TTC549 (cell line): ENCODE measurements at regions not wholly inside any gene's neighbourhood (a gene's known extent, or its start where the extent isn't known, plus 50 kb on each side); places are given as distances from the start of the nearest gene placed in this dataset.
"Not testable (repeated sequence)": the region's sequence is repeated elsewhere in the genome, so short reads cannot be mapped to it uniquely, and the experiment has no call there.

Experiments used
- FAIRE-seq: peaks from 2 replicates; lab custom pipeline; 2012; peaks lifted over from hg19 to GRCh38; lab: Jason Lieb, UNC

DNA sequence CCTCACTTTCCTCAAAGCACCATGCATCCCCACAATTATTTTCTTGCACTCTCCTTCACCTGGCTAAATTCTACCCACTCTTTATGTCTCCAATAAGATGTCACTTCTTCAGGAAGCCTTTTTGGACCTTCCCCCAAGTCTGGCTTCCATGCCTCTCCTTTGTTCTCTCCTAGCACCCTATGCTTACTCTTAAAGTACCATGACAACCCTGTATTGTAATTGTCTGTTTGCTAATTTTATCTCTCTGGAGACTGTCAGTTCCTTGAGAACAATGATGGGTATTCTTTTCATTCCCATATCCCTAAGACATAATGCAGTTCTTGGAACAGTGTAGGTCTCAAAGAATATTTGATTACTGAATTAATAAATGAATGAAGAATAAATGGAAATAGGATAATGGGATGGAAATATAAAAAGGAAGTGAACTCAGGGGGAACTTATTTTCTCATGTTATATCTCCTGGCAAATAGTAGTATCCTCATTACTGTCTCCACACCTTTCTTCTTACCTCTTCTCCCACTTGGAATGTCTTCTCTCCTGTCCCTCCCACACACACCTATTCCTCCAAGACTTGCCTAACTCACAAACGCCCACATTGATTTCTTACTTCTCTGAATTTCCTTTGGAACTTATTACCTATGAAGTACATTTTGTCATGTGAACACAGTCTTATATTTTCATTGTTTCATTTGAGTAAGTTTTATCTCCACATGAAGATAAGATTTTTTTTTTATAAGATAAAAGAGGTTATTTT is 499.1 kb downstream of the NFIB start:
- FAIRE-seq, result no peak

DNA sequence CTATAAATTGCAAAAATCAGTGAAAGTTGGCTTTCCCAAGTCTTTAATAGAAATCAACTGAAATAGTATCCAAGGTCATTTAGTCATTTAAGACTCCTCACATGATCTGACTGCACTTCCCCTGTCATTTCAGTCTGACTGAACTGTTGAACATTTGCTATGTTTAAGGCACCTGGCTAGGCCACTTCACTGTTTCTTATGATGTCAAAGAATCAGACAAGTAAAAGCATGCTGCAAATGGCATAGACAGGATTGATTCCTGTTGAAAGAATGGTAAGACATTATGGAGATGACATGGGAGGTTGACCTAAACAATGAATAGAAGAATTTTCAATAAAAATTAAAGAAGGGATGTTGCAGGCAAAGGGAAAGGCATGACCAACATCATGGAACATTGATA is 502.1 kb downstream of the NFIB start:
- no peak for FAIRE-seq

DNA sequence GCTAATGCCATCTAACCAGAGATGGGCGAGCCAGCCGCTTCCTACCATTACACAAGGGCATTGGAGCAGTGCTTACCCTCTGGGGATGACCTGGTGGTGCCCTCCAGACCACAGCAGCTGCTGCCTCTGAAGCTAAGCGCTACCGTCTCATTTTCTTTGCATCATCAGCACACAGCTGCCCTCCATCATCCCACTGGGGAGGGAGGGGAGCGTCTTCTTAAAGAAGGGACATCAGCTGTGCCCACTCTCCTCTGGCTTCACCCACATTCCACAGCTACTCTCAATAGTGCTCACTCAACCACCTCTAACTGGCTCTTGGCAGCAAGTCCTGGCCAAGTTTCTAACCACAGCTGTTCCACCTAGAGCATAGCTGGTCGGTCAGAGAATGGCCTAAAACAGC is 503.4 kb downstream of the NFIB start:
- FAIRE-seq, result no peak

DNA sequence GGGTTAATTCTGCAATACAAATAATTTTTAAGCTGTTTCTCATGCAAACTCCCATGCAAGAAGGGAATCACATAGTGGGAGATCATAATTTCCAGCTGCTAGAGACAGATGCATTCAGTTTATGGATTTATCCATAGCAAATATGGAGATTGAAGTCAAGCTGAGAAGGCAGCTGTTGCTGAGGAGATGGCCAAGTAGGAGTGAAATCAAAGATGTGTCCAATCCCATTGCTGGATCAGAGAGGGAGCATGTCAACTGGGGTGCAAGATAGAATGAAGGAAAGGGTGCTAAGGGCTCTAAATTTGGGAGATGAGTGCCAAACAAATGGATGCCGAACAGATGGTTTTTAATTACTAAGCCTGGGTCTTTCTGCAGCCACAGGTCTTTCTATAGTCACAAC is 504.5 kb downstream of the NFIB start:
- FAIRE-seq, result no peak

DNA sequence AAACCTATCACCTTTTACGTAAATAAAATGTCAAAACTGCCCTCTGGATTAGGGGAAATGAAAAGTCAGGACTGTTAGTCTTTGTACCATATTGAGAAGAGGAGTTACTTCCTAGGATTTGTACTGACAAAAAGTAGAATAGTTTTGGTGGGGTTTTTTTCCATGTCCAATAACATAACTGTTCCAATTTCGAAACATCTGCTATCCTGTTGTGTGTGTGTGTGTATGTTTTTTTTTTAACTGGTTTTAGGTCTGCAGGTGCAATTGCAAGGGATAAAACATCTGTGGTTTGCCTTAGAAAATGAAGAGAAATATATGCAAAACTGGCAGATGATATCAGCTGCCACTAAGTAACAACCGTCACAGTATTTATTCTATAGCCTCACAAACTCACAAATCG is 506.8 kb downstream of the NFIB start:
- no peak for FAIRE-seq

DNA sequence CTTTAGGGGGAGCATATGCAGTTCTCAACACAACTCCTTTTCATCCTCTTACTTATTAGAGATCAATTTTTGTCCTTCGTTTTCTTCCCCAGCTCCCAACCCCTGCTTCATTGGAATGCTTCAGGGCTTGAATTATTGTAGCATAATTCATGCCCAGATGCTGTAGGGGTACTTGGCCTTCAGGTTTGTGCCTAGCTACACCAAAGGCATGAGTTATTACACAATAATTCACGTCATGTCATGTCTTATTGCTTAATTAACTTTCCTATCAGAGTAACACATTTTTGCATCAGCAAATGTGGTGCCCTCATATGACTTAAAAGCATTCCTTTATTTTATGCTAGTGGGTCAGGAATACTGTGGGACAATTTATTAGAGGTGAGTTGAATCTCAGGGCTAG is 507.2 kb downstream of the NFIB start:
- no peak for FAIRE-seq

DNA sequence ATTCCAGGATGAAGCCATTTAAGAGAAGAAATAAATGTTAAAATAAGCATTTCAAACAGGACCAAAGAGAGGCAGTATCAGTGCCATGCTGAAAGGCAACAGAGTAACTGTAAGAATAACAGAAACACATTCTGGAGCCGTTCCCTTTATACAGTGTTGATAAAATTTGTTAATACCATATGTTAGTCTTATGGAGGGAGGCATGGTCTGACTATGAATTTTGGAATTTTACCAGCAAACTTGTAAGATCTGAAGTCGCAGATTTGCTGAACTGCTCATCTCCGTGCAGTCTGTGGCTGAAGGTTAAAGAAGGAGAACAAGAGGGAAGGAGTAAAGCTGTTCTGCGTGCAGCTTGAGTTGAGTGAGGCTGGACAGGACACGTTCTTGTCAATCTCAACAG is 508.4 kb downstream of the NFIB start:
- no peak for FAIRE-seq

DNA sequence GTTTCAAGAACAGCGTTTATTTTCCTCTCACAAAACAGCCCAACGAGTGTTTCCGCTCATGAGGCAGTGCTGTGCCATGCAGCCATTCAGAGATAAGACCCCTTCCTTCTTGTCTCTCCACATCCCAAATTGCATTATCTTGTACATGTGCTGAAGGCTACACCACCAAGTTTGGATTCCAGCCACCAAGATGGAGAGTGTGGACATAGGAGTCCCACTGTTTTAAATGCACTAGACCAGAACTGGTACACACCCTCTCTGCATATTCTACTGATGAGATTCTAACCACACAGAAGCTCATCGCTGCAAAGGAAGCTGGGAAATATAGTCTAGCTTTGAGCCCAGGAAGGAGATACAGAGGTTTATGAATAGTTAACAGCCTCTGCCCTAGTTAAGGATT is 509.4 kb downstream of the NFIB start:
- no peak for FAIRE-seq

DNA sequence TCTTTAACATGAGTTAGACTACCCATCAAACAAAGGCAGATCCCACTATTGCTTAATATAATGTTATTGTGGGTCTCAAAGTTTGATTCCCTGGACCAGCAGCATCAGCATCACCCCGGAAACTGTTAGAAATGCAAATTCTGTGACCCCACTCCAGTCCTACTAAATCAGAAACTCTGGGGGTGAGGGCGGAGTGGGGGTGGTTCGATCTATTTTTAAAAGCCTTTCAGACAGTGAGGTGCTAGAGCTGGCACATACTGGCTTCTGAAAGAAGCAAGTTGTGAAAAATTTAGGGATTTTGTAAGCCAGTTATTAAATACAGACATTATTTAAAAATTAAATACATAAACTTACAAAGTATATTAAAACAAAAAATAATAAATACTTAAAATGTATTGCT is 513.2 kb downstream of the NFIB start:
- FAIRE-seq, result no peak

DNA sequence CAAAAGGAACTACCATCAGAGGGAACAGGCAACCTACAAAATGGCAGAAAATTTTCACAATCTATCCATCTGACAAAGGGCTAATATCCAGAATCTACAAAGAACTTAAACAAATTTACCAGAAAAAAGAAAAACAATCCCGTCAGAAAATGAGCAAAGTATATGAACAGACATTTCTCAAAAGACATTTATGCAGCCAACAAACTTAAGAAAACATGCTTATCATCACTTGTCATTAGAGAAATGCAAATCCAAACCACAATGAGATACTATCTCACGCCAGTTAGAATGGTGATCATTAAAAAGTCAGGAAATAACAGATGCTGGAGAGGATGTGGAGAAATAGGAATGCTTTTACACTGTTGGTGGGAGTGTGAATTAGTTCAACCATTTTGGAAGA is 516.2 kb downstream of the NFIB start:
- FAIRE-seq, result not testable (repeated sequence)

DNA sequence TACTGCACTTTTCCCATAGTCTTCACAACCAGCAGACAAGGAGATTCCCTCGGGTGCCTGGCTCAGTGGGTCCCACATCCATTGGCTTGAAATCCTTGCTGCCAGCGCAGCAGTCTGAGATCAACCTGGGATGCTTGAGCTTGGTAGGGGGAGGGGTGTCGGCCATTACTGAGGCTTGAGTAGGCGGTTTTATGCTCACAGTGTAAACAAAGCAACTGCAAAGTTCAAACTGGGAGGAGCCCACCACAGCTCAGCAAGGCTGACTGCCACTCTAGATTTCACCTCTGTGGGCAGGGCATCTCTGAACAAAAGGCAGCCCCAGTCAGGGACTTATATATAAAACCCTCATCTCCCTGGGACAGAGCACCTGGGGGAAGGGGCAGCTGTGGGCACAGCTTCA is 512.3 kb upstream of the MPDZ start:
- FAIRE-seq, result no peak

DNA sequence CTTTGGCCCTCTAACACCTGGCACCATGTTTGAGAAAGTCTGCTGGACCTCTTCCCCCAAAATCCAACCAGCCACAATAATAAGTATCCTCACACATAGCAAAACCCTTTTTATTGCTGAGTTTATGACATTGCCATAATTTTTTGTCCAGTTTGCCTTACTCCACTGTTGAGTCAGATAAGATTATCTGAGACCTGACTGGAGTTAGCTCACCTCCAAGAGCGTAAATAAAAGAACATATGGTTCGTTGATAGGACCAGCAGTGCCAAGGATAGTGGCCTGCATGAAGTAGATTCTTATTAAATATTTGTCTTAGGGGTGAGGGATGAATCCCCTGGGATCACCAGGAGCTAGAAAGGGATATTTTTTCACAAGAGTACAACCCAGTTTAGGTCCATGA is 510.6 kb upstream of the MPDZ start:
- no peak for FAIRE-seq

DNA sequence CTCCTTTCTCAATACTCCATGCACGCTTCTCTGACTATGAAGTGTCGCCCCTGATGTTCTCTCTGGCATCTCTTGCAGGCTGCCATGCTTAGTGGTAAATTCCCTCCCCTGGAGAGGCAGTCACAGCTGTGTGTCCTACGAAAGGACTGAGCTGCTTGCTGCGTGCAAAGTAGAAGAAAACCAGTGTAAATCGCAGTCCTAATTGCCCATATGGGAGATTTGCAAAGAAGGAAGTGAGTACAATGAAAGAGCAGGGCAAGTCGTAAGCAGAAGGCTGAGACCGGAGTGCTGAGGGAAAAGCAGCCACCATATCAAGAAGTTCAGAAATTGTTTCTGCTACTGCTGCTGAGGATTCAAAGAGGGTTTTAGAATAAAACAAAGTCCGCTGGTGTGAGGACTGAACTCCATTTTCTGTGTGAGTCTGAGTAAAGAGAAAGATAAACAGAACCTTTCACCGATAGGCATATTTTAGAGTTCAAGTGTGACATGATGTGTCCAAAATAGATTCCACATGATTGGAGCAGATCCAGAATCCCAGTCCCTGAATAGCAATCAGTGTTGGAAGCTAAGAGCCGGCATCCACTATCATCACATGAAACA is 507.8 kb upstream of the MPDZ start:
- no peak for FAIRE-seq

DNA sequence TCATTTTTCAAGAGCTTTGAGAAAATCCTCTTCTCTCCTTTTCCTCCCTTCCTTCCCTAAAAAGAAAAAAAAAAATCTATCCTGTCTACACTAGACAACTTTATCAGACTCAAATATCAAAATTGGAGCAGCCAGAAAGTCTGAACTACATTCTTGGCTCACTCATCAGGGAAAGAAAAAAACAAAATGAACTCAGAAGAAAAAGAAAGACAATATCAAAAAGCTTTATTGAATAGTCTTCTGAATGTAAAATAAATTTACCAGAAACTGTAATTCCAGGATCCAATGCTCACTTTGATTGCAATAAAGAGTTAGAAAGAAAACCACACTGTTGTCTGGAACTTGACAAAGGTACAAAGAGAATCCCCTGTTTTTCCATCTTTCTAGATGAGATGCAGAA is 507.2 kb upstream of the MPDZ start:
- FAIRE-seq, result no peak

DNA sequence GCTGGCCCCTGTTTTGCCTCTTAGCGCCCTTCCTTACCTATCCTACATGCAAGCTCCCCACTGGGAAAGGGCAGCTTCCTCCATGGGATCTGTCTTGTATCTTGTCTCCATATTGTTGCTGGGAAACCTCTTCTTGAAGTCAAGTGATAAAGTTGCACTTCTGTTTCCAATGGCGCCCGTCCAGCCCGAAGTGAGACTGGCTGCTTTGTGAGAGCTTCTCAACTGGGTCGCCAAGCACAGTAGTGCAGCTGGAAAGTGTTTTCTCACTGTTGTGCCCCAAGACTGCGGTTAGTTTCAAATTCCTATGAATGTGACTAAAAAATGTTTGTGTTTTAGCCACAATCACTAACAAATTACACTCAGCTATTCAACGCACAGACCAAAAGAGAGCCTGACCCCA is 506.6 kb upstream of the MPDZ start:
- FAIRE-seq, result no peak

DNA sequence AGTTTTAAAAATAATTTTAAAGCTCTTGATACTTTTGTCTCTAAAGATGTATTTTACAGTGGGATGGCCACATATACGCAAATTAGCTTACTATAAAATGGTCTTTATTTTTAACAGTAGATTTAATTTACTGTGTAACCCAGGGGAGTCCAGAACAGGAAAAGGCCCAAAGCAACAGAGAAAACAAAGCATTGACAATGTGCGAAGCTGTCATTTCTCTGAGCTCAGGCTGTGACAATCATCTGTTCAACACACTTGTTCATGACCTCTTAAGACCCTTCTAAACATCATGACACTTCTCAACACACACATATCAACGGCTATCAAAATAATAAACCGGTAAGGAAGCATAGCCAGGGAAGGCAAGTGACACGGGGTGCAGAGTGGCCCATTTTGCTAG is 499.6 kb upstream of the MPDZ start:
- FAIRE-seq, result no peak

DNA sequence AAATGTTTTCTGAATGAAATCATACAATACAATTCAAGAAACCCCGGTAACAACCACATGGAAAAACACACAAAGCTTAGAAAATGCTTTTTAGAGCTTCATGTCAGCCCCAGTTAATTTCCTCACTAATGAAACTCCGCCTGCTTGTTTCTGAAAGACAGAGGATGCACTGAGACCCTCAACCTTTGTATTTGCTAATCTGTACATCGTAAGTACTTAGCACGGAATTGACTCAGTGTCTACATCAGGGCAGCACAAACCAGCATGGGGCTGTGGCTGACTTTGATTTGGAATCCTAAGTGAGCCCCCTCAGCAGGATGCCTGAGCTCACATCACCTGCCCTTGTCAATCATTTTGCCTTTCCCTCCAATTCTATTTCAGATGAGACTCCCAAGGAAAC is 499.1 kb upstream of the MPDZ start:
- no peak for FAIRE-seq

DNA sequence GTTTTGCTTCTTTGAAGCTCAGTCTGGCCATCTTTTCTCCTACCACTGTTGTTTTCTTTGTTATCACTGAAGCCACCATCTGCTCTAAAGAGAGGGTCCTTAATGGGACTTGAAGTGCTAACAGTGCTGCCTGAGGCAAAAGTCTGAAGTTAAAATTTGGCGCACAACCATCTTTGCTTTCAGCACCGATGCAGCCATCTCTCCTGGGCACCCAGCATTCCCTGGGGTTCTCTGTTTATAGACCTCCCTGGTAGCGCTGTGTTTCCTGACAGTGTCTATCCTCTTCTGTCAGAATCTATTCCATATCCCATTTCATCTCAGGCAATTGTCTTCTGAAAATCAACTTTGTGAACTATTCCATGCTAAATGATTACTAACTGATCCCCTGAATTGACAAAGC is 491.5 kb upstream of the MPDZ start:
- FAIRE-seq, result no peak

DNA sequence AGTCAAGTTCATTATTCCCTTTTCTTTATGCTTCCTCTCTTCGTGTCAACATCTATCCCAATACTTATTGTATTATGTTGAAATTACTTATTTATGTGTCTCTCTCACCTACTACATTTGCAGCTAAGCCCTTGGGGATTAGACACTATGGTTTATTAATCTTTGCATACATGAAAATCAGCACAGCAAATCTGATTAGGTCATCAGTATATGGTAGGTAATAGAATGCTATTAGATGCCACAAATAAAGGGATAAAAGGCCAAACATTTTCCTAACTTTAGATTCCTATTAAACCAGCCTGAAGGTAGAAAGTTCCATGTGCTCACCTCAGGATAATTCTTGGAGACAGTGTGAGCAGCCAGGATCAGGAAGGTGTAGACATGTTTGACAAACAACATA is 490.1 kb upstream of the MPDZ start:
- FAIRE-seq, result no peak

DNA sequence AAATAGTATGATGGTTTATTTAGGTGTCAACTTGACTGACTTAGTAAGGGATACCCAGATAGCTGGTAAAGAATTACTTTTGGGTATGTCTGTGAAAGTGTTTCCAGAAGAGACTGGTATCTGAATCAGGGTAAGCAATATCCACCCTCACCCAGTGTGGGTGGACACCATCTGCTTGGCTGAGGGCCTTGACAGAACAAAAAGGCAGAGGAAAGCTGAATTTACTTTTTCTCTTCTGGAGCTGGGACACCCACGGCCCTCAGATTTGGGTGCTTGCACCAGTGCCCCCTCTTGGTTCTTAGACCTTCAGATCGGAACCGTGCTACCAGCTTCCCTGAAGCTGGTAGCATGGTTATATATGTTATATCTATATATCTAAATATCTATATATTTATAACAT is 489.5 kb upstream of the MPDZ start:
- no peak for FAIRE-seq

DNA sequence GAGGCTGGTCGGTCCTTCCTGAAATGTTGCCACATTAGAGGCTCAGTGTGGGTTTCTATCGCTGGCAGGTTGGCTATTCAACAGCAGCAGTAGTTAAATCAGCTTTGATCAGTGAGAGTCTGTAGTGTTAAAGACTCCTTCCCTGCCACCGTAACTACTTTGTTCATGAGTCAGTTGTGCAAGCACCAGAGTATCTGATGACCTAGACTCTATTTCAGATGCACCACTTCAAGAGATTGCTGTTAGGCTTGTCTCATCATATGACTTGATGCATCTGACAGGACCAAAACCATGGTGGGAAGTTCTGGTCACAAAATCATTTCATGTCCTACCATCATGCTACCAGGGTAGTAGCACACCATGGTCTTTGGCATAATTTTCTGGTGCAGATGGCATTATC is 482.7 kb upstream of the MPDZ start:
- FAIRE-seq, result no peak

DNA sequence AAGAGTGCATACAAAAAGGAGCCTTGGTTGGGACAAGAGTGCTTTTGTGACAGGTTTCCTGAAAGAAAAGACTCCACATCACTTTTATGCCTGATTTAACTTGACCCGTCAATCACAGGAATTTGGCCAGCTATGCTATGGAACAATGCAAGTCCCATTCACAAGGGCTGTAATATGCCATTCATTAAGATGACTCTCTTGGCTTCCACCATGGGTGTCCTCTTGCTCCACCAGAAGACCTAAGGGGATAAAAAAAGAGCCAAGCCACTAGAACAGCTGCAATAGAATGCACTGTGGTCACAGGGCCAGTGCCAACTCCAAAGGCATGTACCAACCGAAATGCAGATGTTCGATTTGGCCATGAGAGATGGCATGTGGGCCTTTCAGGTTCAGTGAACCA is 480.1 kb upstream of the MPDZ start:
- FAIRE-seq, result no peak

DNA sequence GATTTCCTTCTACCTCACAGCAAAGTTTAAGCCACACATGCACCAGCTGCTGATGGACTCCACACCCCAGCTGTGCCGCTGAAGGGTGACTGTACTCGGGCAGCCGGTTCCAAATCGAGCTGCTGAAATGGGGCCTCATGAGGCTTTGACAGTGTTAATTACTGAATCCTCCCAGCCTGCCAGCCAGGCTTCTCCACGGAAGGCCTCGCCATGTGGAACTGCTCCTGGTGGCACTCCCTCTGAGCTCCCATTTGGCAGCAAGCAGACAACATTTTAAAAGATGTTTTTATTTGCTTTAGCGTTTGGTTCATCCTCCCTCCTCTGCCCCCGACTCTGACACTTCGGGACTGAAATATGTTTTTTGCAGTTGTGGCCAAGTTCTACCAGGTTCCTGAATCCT is 479.4 kb upstream of the MPDZ start:
- FAIRE-seq, result no peak

DNA sequence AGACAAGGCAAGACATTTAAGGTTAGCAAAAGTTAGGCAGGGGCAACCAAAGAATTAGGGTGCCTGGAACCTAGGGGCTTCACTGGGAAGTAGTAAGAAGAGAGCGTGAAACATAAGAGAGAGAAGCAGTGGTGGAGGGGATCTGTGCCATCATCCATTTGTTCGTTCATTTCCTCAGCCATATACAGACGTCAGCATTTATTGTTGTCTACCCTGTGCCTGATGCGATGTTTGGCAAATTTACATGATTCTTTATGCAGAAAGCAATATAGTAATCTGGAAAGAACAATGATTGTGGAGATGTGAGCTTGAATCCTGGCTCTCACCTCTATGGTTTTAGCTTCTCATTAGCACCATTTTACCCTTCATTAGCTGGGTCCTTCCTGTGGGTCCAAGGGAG is 477.5 kb upstream of the MPDZ start:
- FAIRE-seq, result no peak

DNA sequence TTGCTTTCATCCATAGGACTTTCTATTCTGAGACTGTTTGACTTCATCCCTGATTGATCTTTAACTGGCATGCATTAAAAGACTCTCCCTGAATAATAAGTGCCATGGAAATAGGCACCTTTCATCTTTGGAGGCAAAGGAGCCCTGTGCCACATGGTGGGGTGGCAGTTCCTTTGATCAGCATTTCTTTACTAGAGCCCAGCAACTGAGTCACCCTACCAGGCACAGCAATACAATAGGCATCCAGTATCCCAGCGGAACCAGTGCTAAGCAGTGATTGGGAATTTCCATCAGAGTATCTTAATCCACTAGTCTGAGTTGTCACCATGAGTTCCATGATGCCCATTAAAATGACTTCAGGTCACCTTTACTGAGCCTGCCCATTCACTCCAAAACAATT is 476.1 kb upstream of the MPDZ start:
- FAIRE-seq, result no peak
